ENCODE measurements at regions not wholly inside any gene's neighbourhood (a gene's known extent, or its start where the extent isn't known, plus 50 kb on each side); places are given as distances from the start of the nearest gene placed in this dataset.
"Not testable (repeated sequence)": the region's sequence is repeated elsewhere in the genome, so short reads cannot be mapped to it uniquely, and the experiment has no call there.

- no peak overlapping the region for H3K4me3 ChIP-seq (ENCODE audit: low read depth, low read length)
- DNase-seq (ENCODE audit: low read depth), result no peak
- TF ChIP-seq, protein P1, sequence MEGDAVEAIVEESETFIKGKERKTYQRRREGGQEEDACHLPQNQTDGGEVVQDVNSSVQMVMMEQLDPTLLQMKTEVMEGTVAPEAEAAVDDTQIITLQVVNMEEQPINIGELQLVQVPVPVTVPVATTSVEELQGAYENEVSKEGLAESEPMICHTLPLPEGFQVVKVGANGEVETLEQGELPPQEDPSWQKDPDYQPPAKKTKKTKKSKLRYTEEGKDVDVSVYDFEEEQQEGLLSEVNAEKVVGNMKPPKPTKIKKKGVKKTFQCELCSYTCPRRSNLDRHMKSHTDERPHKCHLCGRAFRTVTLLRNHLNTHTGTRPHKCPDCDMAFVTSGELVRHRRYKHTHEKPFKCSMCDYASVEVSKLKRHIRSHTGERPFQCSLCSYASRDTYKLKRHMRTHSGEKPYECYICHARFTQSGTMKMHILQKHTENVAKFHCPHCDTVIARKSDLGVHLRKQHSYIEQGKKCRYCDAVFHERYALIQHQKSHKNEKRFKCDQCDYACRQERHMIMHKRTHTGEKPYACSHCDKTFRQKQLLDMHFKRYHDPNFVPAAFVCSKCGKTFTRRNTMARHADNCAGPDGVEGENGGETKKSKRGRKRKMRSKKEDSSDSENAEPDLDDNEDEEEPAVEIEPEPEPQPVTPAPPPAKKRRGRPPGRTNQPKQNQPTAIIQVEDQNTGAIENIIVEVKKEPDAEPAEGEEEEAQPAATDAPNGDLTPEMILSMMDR (IDR thresholded peaks at IDR 0.05; ENCODE audit: low read depth, low read length, missing control alignments), result no peak
- in situ Hi-C loops (cut with HindIII; ENCODE audit: low sequenced_read_pairs), result no loop called here
Measured at GRCh38 chr6:19934996-19935591, 97.9 kb downstream of the ID4 start.

DNA sequence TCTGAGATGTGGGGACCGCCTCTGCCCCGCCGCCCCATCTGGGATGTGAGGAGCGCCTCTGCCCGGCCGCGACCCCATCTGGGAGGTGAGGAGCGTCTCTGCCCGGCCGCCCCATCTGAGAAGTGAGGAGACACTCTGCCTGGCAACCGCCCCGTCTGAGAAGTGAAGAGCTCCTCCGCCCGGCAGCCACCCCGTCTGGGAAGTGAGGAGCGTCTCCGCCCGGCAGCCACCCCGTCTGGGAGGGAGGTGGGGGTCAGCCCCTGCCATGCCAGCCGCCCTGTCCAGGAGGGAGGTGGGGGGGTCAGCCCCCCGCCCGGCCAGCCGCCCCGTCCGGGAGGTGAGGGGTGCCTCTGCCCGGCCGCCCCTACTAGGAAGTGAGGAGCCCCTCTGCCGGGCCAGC, 102.2 kb downstream of the ID4 start:
- in situ Hi-C loops (cut with HindIII; ENCODE audit: low sequenced_read_pairs); DNase-seq (ENCODE audit: low read depth); H3K4me3 ChIP-seq (ENCODE audit: low read depth, low read length): not testable (repeated sequence)

GRCh38 chr6:19939926-19940325, 102.8 kb downstream of the ID4 start:
- in situ Hi-C loops (cut with HindIII; ENCODE audit: low sequenced_read_pairs); DNase-seq (ENCODE audit: low read depth); H3K4me3 ChIP-seq (ENCODE audit: low read depth, low read length): not testable (repeated sequence)

GRCh38 chr6:19943042-19943441, 105.9 kb downstream of the ID4 start:
- no peak overlapping the region for H3K4me3 ChIP-seq (ENCODE audit: low read depth, low read length)
- in situ Hi-C loops (cut with HindIII; ENCODE audit: low sequenced_read_pairs), result no loop called here
- TF ChIP-seq, protein P1 (IDR thresholded peaks at IDR 0.05; ENCODE audit: low read depth, low read length, missing control alignments), result no peak
- DNase-seq (ENCODE audit: low read depth), result no peak

DNA sequence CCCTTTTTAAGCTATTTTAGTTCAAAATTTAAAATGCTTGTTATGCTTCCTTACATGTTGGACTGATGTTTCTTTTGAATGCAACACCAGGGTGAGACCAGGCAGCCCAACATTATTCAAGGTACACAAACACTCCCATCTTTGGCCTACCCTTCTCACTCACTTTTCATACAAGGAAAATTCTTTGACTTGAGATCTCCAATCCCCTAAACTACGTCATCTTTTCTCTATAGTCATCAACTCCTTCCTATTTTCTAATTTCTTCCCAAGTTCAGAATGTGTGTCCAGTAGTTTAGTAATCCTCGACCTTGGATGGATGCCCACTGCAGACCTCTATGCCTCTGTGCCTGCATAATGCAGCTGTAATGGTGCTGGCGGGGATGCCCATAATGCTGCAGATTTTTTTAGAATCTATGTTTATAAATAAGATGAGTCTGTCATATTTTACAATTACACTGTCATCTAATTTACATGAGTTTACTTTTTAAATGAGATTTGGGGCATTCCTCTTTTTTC, 108.7 kb downstream of the ID4 start:
- no peak for DNase-seq (ENCODE audit: low read depth)
- TF ChIP-seq, protein P1 (IDR thresholded peaks at IDR 0.05; ENCODE audit: low read depth, low read length, missing control alignments), result no peak
- H3K4me3 ChIP-seq (ENCODE audit: low read depth, low read length), result no peak overlapping the region
- in situ Hi-C loops (cut with HindIII; ENCODE audit: low sequenced_read_pairs), result no loop called here

DNA sequence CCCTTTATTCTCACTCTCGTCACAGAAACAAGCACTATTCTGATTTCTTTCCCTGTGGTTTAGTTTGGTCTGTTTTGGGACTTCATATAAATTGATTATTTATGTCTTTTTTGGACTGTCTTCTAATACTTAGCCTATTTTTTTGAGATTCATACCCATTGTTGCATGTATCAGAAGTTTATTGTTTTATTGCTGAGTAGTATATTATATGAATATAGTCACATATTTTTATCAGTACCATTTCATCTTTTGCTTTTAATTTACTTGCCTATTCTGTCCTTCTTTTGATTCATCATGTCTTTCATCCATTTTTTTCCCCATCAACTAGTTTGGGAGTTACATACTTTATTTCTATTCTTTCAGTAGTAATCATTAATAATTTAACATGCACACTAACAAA, 112.0 kb downstream of the ID4 start:
- no peak overlapping the region for H3K4me3 ChIP-seq (ENCODE audit: low read depth, low read length)
- DNase-seq (ENCODE audit: low read depth), result no peak
- TF ChIP-seq, protein P1 (IDR thresholded peaks at IDR 0.05; ENCODE audit: low read depth, low read length, missing control alignments), result no peak
- in situ Hi-C loops (cut with HindIII; ENCODE audit: low sequenced_read_pairs), result no loop called here

- TF ChIP-seq, protein P1 (IDR thresholded peaks at IDR 0.05; ENCODE audit: low read depth, low read length, missing control alignments), result no peak
- in situ Hi-C loops (cut with HindIII; ENCODE audit: low sequenced_read_pairs), result no loop called here
- DNase-seq (ENCODE audit: low read depth), result no peak
- H3K4me3 ChIP-seq (ENCODE audit: low read depth, low read length), result no peak overlapping the region
Measured at GRCh38 chr6:19964115-19964514, 126.9 kb downstream of the ID4 start.

- TF ChIP-seq, protein P1 (IDR thresholded peaks at IDR 0.05; ENCODE audit: low read depth, low read length, missing control alignments), result no peak
- no peak for DNase-seq (ENCODE audit: low read depth)
- in situ Hi-C loops (cut with HindIII; ENCODE audit: low sequenced_read_pairs), result no loop called here
- H3K4me3 ChIP-seq (ENCODE audit: low read depth, low read length), result no peak overlapping the region
Measured at GRCh38 chr6:19968201-19968600, 131.0 kb downstream of the ID4 start.

Data from astrocyte of the cerebellum (primary cell).